Nephron (organoid): ENCODE measurements at regions not wholly inside any gene's neighbourhood (a gene's known extent, or its start where the extent isn't known, plus 50 kb on each side); places are given as distances from the start of the nearest gene placed in this dataset.

ENCODE experiments used
- H3K27ac Mint-ChIP-seq, 3 experiments: 2 replicates each; pipeline ENCODE4 v1.8.0; 2020; ENCODE audit warnings: mixed read lengths in 3 of 3, mild to moderate bottlenecking in 2 of 3, moderate library complexity in 1 of 3
- H3K27me3 Mint-ChIP-seq: 2 replicates; pipeline ENCODE4 v1.8.0; 2021; ENCODE audit warnings: low read depth, mild to moderate bottlenecking, moderate library complexity, mixed read lengths
- H3K36me3 Mint-ChIP-seq: 2 replicates; pipeline ENCODE4 v1.8.0; 2020; ENCODE audit warnings: low read depth, mixed read lengths
- H3K4me1 Mint-ChIP-seq: 2 replicates; pipeline ENCODE4 v1.8.0; 2020; ENCODE audit warnings: mixed read lengths
- H3K4me3 Mint-ChIP-seq, 3 experiments: 2 replicates each; pipeline ENCODE4 v1.8.0; 2020; ENCODE audit warnings: mild to moderate bottlenecking in 3 of 3, mixed read lengths in 3 of 3, moderate library complexity in 2 of 3
- H3K9me3 Mint-ChIP-seq: 2 replicates; pipeline ENCODE4 v1.8.0; 2020; ENCODE audit warnings: mixed read lengths
- TF ChIP-seq, protein P1 (sequence below), 3 experiments: fragments of 200-600 bp; sonication (generic); IDR thresholded peaks; one replicate each; pipeline ENCODE4 v1.5.0; 2021; ENCODE audit warnings: antibody characterized with exemption in 3 of 3; ENCODE audit not compliant: unreplicated experiment in 3 of 3

DNA sequence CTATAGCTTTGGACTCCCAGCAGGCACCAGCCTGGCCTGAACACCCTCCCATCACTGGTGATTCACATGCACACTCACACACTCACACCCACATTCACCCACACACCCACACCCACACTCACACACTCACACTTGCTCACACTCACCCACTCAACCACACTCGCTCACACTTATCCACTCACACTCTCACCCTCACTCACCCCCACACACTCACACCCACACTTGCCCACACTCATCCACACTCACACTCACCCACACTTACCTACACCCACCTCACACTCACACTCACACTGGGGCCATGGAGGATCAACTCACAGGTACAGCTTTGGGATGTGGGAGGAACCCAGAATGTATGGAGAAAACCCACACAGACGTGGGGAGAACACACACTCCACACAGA lies 548.2 kb upstream of the FAT1 start:
- TF ChIP-seq, protein P1, sequence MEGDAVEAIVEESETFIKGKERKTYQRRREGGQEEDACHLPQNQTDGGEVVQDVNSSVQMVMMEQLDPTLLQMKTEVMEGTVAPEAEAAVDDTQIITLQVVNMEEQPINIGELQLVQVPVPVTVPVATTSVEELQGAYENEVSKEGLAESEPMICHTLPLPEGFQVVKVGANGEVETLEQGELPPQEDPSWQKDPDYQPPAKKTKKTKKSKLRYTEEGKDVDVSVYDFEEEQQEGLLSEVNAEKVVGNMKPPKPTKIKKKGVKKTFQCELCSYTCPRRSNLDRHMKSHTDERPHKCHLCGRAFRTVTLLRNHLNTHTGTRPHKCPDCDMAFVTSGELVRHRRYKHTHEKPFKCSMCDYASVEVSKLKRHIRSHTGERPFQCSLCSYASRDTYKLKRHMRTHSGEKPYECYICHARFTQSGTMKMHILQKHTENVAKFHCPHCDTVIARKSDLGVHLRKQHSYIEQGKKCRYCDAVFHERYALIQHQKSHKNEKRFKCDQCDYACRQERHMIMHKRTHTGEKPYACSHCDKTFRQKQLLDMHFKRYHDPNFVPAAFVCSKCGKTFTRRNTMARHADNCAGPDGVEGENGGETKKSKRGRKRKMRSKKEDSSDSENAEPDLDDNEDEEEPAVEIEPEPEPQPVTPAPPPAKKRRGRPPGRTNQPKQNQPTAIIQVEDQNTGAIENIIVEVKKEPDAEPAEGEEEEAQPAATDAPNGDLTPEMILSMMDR (IDR thresholded peaks at IDR 0.05; ENCODE audit: unreplicated experiment in 3 of 3) = no peak
- Mint-ChIP-seq H3K4me3 (no peak overlapping the region), H3K36me3 (no peaks in the 10 kb centered on the region), H3K9me3 (no peaks in the 10 kb centered on the region), H3K27me3 (no peaks in the 10 kb centered on the region), H3K27ac (no peak overlapping the region), H3K4me1 (no peaks in the 10 kb centered on the region)

DNA sequence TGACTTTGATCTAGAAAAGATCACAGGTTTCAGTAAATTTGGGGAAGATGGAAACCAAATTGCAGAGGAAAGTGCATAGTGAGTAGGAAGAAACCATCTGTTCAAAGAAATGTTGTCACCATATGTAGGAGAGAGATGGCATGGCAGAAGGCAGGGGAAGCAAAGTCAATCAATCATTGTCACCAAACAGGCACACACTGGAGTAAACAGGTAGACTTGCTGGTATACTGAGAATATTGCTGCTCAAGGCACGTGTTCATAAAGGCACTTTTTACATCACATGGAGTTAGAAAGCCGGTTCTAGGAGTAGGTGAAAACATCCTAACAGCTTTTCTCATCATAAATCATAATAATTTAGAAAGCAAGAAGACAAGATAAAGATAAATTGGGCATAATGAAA lies 550.5 kb upstream of the FAT1 start:
- H3K27ac Mint-ChIP-seq = no peak overlapping the region
- H3K4me3 Mint-ChIP-seq = no peak overlapping the region
- no peaks in the 10 kb centered on the region for H3K4me1 Mint-ChIP-seq
- no peaks in the 10 kb centered on the region for H3K27me3 Mint-ChIP-seq
- TF ChIP-seq, protein P1 (IDR thresholded peaks at IDR 0.05; ENCODE audit: unreplicated experiment in 3 of 3) = no peak
- no peaks in the 10 kb centered on the region for H3K36me3 Mint-ChIP-seq
- H3K9me3 Mint-ChIP-seq = no peaks in the 10 kb centered on the region

- no peaks in the 10 kb centered on the region for H3K4me1 Mint-ChIP-seq
- no peaks in the 10 kb centered on the region for H3K27me3 Mint-ChIP-seq
- no peak overlapping the region for H3K27ac Mint-ChIP-seq
- TF ChIP-seq, protein P1 (IDR thresholded peaks at IDR 0.05; ENCODE audit: unreplicated experiment in 3 of 3) = no peak
- H3K36me3 Mint-ChIP-seq = no peaks in the 10 kb centered on the region
- no peaks in the 10 kb centered on the region for H3K9me3 Mint-ChIP-seq
- no peak overlapping the region for H3K4me3 Mint-ChIP-seq
Measured at GRCh38 chr4:187276736-187277408, 553.2 kb upstream of the FAT1 start.

- Mint-ChIP-seq H3K36me3 (no peaks in the 10 kb centered on the region), H3K27me3 (no peaks in the 10 kb centered on the region), H3K27ac (peak overlapping the region; percentile 57 to 88 (median 84)), H3K4me1 (peaks cover 25% of the 10 kb centered on the region), H3K9me3 (no peaks in the 10 kb centered on the region), H3K4me3 (peak overlapping the region in 1 of 3 experiments; percentile 43)
- TF ChIP-seq, protein P1 (IDR thresholded peaks at IDR 0.05; ENCODE audit: unreplicated experiment in 3 of 3) = no peak
Measured at GRCh38 chr4:187283201-187283955, 559.7 kb upstream of the FAT1 start.

DNA sequence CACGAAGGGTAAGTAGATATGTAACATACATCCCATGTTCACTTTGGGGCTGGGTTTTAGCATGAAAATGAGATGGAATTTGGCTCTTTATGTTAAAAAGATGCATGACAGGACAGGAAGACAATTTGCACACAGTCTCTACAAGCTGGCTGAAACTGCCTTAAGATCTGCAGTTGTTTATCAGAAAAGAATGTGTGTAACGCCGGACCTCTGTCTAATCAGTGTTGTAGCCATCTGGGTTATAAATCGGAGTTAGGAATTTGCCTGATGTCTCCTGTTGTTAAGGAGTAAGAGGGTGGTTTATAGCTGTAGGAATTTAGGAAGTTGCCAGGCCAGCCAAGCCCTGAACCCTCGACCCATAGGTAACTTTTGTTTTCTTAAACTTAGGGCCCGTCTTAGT lies 562.9 kb upstream of the FAT1 start:
- Mint-ChIP-seq H3K36me3 (no peaks in the 10 kb centered on the region), H3K27ac (peak overlapping the region; percentile 47 to 69 (median 48)), H3K9me3 (peaks cover 4% of the 10 kb centered on the region), H3K27me3 (no peaks in the 10 kb centered on the region), H3K4me3 (no peak overlapping the region), H3K4me1 (peaks cover 25% of the 10 kb centered on the region)
- TF ChIP-seq, protein P1 (IDR thresholded peaks at IDR 0.05; ENCODE audit: unreplicated experiment in 3 of 3) = no peak
